HL-60 (cell line): ENCODE measurements at regions not wholly inside any gene's neighbourhood (a gene's known extent, or its start where the extent isn't known, plus 50 kb on each side); places are given as distances from the start of the nearest gene placed in this dataset.

Experiments used
- CTCF ChIP-seq: IDR thresholded peaks from one replicate; pipeline ENCODE4 v1.5.1; 2011; ENCODE audit warnings: low read length, control low read depth, inconsistent platforms; ENCODE audit not compliant: insufficient read depth
- GABPA ChIP-seq: IDR thresholded peaks from 2 replicates; pipeline ENCODE4 v1.6.1; 2012; ENCODE audit warnings: low read depth
- POLR2AphosphoS5 ChIP-seq: IDR thresholded peaks from 2 replicates; pipeline ENCODE4 v1.6.1; 2012; ENCODE audit warnings: low read depth
- REST ChIP-seq: IDR thresholded peaks from 2 replicates; pipeline ENCODE4 v1.6.1; 2012; ENCODE audit warnings: low read depth; ENCODE audit not compliant: insufficient replicate concordance

- TF ChIP-seq CTCF, result no peak
- TF ChIP-seq GABPA, result no peak
- TF ChIP-seq POLR2AphosphoS5, result no peak
- TF ChIP-seq REST, result no peak
Measured at GRCh38 chrX:148185631-148186030, 204.5 kb downstream of the FMR1NB start.
